ENCODE measurements at regions not wholly inside any gene's neighbourhood (a gene's known extent, or its start where the extent isn't known, plus 50 kb on each side); places are given as distances from the start of the nearest gene placed in this dataset.

DNA sequence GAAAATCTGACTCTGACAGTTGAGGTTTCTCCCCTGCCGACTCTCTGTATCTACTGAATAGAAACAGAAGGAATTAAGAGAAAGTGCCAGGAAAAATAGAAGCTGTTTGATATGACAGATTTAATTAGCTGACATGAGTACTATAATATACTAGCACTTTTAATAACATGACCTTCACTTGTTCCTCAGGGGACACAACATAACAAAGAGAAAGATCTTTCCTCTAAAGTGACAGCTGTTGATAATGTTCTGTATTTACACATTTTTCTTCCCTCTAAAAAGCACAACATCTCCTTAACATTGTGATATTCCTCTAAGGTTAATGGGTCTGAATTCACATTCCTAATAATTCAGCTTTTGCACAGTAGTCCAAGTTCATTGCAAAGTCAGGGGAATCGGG is 1136.0 kb downstream of the PCDH17 start:
- TF ChIP-seq CTCF (IDR thresholded peaks at IDR 0.05; ENCODE audit: low read depth, low read length) = no peak
- DNase-seq = no peak
- Histone ChIP-seq H3K27ac (no peak overlapping the region), H3K9me3 (ENCODE audit: severe bottlenecking) (no peaks in the 10 kb centered on the region), H3K27me3 (ENCODE audit: insufficient read depth, low read depth, severe bottlenecking) (no peaks in the 10 kb centered on the region), H3K4me3 (ENCODE audit: low read depth, low read length) (no peak overlapping the region), H3K36me3 (no peaks in the 10 kb centered on the region)

- no peak overlapping the region for H3K27ac ChIP-seq
- H3K4me3 ChIP-seq (ENCODE audit: low read depth, low read length) = no peak overlapping the region
- H3K27me3 ChIP-seq (ENCODE audit: insufficient read depth, low read depth, severe bottlenecking) = no peaks in the 10 kb centered on the region
- no peaks in the 10 kb centered on the region for H3K9me3 ChIP-seq (ENCODE audit: severe bottlenecking)
- no peak for TF ChIP-seq CTCF (IDR thresholded peaks at IDR 0.05; ENCODE audit: low read depth, low read length)
- H3K36me3 ChIP-seq = no peaks in the 10 kb centered on the region
- DNase-seq = no peak
Observed at GRCh38 chr13:58773280-58773859, 1141.8 kb downstream of the PCDH17 start.

DNA sequence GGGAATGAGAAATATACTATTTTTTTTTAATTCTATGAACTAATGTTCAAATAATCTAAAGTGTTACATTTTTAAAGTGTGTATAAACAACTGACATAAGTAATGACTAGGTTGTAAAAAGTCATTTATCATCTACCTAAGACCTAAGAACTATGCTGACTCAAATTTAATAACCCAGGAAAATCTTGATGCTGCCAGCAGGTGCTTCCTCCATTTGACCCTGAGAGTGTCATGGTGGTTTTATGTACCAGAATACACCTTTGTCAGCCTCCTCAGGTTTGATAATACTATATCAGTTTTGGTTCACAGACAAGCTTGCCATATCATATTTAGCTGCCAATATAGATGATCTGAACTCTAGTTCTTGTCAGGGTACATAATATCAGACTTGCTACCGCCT is 1151.2 kb downstream of the PCDH17 start:
- no peak for DNase-seq
- no peaks in the 10 kb centered on the region for H3K36me3 ChIP-seq
- no peaks in the 10 kb centered on the region for H3K27me3 ChIP-seq (ENCODE audit: insufficient read depth, low read depth, severe bottlenecking)
- H3K9me3 ChIP-seq (ENCODE audit: severe bottlenecking) = no peaks in the 10 kb centered on the region
- no peak for TF ChIP-seq CTCF (IDR thresholded peaks at IDR 0.05; ENCODE audit: low read depth, low read length)
- H3K4me3 ChIP-seq (ENCODE audit: low read depth, low read length) = no peak overlapping the region
- no peak overlapping the region for H3K27ac ChIP-seq

- Histone ChIP-seq H3K27me3 (ENCODE audit: insufficient read depth, low read depth, severe bottlenecking) (no peaks in the 10 kb centered on the region), H3K4me3 (ENCODE audit: low read depth, low read length) (no peak overlapping the region), H3K9me3 (ENCODE audit: severe bottlenecking) (no peaks in the 10 kb centered on the region), H3K27ac (no peak overlapping the region), H3K36me3 (no peaks in the 10 kb centered on the region)
- no peak for TF ChIP-seq CTCF (IDR thresholded peaks at IDR 0.05; ENCODE audit: low read depth, low read length)
- no peak for DNase-seq
Observed at GRCh38 chr13:58792854-58793253, 1161.3 kb downstream of the PCDH17 start.

- no peaks in the 10 kb centered on the region for H3K27me3 ChIP-seq (ENCODE audit: insufficient read depth, low read depth, severe bottlenecking)
- TF ChIP-seq CTCF (IDR thresholded peaks at IDR 0.05; ENCODE audit: low read depth, low read length) = no peak
- H3K9me3 ChIP-seq (ENCODE audit: severe bottlenecking) = no peaks in the 10 kb centered on the region
- no peak overlapping the region for H3K27ac ChIP-seq
- H3K36me3 ChIP-seq = no peaks in the 10 kb centered on the region
- no peak overlapping the region for H3K4me3 ChIP-seq (ENCODE audit: low read depth, low read length)
- no peak for DNase-seq
Observed at GRCh38 chr13:58795715-58796114, 1164.2 kb downstream of the PCDH17 start.

DNA sequence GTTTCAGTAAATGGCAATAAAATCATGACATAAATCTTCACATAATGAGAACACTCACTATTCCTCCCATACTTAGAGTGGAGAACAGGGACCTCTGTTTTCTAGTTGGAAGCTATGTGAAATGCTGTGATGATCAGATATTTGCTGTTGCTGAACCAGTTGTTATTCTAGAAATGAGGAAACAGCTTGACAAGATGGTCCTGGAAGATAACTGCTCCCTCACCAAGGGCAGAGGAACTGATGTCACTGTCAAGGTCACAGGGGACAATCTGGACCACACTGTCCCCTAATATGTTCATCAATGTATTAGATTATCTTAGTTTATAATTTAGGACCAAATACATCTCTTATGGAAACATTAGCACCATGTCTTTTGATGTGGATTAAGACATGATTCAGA is 1173.3 kb downstream of the PCDH17 start:
- no peak overlapping the region for H3K4me3 ChIP-seq (ENCODE audit: low read depth, low read length)
- no peaks in the 10 kb centered on the region for H3K27me3 ChIP-seq (ENCODE audit: insufficient read depth, low read depth, severe bottlenecking)
- H3K36me3 ChIP-seq = no peaks in the 10 kb centered on the region
- no peak for DNase-seq
- TF ChIP-seq CTCF (IDR thresholded peaks at IDR 0.05; ENCODE audit: low read depth, low read length) = no peak
- H3K27ac ChIP-seq = no peak overlapping the region
- H3K9me3 ChIP-seq (ENCODE audit: severe bottlenecking) = no peaks in the 10 kb centered on the region

Data from WERI-Rb-1 (cell line).